Adrenal gland (tissue), 5 donors: ENCODE measurements at regions not wholly inside any gene's neighbourhood (a gene's known extent, or its start where the extent isn't known, plus 50 kb on each side); places are given as distances from the start of the nearest gene placed in this dataset.

Source experiments
- CTCF ChIP-seq, 6 experiments: fragments of 450-650 bp in 4 of 6; fragments of 200-600 bp in 2 of 6; sonication (generic) in 1 of 6; IDR thresholded peaks; 1 replicate in 5 of 6; 2 replicates in 1 of 6; pipeline versions ENCODE4 v1.5.1 to v1.8.0; 2016 to 2021; ENCODE audit warnings: antibody characterized with exemption in 6 of 6, mild to moderate bottlenecking in 2 of 6, moderate library complexity in 1 of 6
- POLR2A ChIP-seq, 2 donors: fragments of 450-650 bp; IDR thresholded peaks; one replicate each; pipeline ENCODE4 v1.6.1; 2017; ENCODE audit warnings: antibody characterized with exemption in 2 of 2, mild to moderate bottlenecking in 2 of 2, moderate library complexity in 1 of 2
- donor health status: DM: no; HTN: no; CAD: no.

DNA sequence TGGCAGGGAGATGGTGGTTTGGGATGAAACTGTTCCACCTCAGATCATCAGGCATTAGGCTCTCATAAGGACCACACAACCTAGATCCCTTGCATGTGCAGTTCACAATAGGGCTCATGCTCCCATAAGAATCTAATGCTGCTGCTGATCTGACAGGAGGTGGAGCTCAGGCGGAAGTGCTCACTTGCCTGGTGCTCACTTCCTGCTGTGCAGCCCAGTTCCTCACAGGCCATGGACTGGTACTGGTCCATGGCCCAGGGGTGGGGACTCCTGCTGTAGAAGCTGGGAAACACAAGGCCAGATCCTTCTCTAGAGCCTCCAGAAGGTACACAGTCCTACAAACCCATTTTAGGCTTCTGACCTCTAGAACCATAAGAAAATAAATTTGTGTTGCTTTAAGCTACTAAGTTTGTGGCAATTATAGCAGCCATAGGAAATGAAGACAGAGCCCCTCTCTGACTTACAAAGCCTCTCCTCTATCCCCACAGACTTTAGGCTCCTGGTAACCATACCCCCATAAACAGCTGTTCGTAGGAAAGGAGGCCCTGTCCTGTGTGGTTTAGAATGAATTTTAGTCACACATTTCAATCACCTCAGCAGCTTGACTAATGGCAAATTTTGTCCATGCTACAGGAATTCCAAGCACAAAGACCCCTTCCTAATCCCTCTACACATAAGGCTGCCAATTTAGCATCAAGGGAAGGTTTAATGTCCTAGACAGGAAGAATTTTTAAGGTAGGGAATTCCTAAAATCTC is 206.1 kb upstream of the PHYHIPL start:
- TF ChIP-seq CTCF (IDR thresholded peaks at IDR 0.05) (no peak), POLR2A (IDR thresholded peaks at IDR 0.05) (no peak)
